ENCODE measurements at regions not wholly inside any gene's neighbourhood (a gene's known extent, or its start where the extent isn't known, plus 50 kb on each side); places are given as distances from the start of the nearest gene placed in this dataset.

DNA sequence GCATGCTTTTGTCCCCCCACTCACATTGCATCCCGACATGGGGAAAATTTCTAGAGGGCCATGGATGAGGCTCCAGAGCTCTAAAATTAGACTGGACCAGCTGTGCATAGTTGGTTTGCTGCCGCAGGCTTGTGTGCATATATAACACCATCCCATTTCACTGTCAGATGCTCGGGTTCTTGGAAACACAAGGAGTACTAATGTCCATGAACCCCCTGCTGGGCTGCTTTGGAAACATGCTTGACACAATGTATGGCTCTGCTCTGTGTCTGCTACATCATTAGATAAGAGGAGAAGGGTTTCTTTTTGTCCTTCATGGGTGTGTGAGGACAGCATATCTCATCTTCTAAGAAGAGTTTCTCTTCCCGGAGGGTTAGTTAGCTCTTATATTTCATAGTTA, 292.1 kb upstream of the RORB start:
- no peak overlapping the region for H3K27ac ChIP-seq
- no peak for DNase-seq
- no peaks in the 10 kb centered on the region for H3K27me3 ChIP-seq
- no peak for ATAC-seq
- no peaks in the 10 kb centered on the region for H3K4me1 ChIP-seq
- intact Hi-C loops (cut with DNase I) = no loop called here
- no peaks in the 10 kb centered on the region for H3K36me3 ChIP-seq (replicated peaks in 1 of 2; ENCODE audit: insufficient read depth in 1 of 2, low read depth in 2 of 2)
- 51 to 63% methylated on average over 4 of the region's 4 CpGs for whole genome bisulfite sequencing, 2 donors
- no peak overlapping the region for H3K4me3 ChIP-seq
- H3K9me3 ChIP-seq = no peaks in the 10 kb centered on the region
- no peak for TF ChIP-seq POLR2A (IDR thresholded peaks at IDR 0.05)
- TF ChIP-seq, protein P1, sequence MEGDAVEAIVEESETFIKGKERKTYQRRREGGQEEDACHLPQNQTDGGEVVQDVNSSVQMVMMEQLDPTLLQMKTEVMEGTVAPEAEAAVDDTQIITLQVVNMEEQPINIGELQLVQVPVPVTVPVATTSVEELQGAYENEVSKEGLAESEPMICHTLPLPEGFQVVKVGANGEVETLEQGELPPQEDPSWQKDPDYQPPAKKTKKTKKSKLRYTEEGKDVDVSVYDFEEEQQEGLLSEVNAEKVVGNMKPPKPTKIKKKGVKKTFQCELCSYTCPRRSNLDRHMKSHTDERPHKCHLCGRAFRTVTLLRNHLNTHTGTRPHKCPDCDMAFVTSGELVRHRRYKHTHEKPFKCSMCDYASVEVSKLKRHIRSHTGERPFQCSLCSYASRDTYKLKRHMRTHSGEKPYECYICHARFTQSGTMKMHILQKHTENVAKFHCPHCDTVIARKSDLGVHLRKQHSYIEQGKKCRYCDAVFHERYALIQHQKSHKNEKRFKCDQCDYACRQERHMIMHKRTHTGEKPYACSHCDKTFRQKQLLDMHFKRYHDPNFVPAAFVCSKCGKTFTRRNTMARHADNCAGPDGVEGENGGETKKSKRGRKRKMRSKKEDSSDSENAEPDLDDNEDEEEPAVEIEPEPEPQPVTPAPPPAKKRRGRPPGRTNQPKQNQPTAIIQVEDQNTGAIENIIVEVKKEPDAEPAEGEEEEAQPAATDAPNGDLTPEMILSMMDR (IDR thresholded peaks at IDR 0.05) = no peak

DNA sequence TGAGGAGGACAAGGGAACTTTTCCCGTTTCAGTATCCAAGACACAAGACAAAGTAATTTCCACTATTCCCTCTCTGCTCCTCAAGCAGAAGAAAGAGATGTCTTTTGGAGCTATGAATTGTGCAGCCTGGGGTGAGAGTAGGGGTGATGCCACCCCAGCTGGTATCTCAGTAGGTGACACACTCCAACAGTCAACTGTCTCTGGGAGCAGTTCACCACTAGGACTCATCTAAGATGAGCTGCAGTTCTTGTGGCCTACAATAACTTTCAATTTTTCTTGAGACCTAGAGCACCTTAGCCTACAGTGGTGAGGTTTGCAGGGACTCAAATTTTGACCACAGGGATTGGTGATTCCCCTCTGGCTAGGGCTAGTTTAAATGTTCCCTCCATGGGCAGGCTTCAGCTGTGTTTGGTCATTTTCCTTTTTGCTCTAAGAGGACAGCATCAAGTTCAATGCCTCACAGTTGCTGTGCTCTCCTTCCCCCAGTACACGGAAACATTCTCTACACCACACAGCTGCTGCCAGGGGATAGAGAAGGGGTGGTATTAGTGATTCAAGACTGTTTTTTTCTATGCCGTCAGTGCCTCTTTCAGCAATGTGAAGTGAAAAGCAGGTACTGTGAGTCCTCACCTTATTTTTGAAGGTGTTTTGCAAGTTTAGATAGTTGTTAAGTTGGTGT, 278.6 kb upstream of the RORB start:
- no peak overlapping the region for H3K27ac ChIP-seq
- no peaks in the 10 kb centered on the region for H3K27me3 ChIP-seq
- H3K9me3 ChIP-seq = no peaks in the 10 kb centered on the region
- intact Hi-C loops (cut with DNase I) = no loop called here
- DNase-seq = no peak
- no peak for TF ChIP-seq POLR2A (IDR thresholded peaks at IDR 0.05)
- TF ChIP-seq, protein P1 (IDR thresholded peaks at IDR 0.05) = no peak
- ATAC-seq = no peak
- H3K36me3 ChIP-seq (replicated peaks in 1 of 2; ENCODE audit: insufficient read depth in 1 of 2, low read depth in 2 of 2) = no peaks in the 10 kb centered on the region
- H3K4me3 ChIP-seq = no peak overlapping the region
- 56 to 66% methylated on average over 3 of the region's 3 CpGs for WGBS, 2 donors
- H3K4me1 ChIP-seq = no peaks in the 10 kb centered on the region

GRCh38 chr9:74220327-74220726, 276.8 kb upstream of the RORB start:
- no peaks in the 10 kb centered on the region for H3K27me3 ChIP-seq
- H3K4me3 ChIP-seq = no peak overlapping the region
- WGBS, 2 donors = 48 to 65% methylated on average over 5 of the region's 5 CpGs
- DNase-seq (no peak), ATAC-seq (no peak)
- no peak overlapping the region for H3K27ac ChIP-seq
- H3K4me1 ChIP-seq = no peaks in the 10 kb centered on the region
- H3K36me3 ChIP-seq (replicated peaks in 1 of 2; ENCODE audit: insufficient read depth in 1 of 2, low read depth in 2 of 2) = no peaks in the 10 kb centered on the region
- H3K9me3 ChIP-seq = no peaks in the 10 kb centered on the region
- intact Hi-C loops (cut with DNase I) = no loop called here
- TF ChIP-seq POLR2A (IDR thresholded peaks at IDR 0.05) = no peak
- TF ChIP-seq, protein P1 (IDR thresholded peaks at IDR 0.05) = no peak

DNA sequence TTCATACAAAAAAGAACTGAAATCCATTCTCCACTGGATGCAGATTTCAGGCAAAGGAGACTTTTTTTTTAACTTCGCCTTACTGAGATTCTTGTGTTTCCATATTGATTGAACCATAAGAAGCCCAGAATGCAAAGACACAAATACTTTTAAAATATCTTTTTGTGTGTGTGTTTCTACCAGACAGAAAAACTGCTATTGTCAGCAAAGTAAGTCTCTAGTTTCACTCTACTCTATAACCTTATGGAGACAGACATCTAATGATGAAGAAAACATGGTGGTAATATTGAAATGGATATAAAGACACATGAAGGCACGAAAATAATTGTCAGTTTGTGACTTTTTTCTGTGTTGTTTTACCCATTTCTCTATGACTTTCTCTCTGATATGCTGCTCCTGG, 260.3 kb upstream of the RORB start:
- TF ChIP-seq, protein P1 (IDR thresholded peaks at IDR 0.05) = no peak
- intact Hi-C loops (cut with DNase I) = no loop called here
- WGBS, 2 donors = 37 to 44% methylated on average over 2 of the region's 2 CpGs
- no peaks in the 10 kb centered on the region for H3K4me1 ChIP-seq
- no peaks in the 10 kb centered on the region for H3K27me3 ChIP-seq
- DNase-seq = no peak
- no peak overlapping the region for H3K27ac ChIP-seq
- H3K9me3 ChIP-seq = no peaks in the 10 kb centered on the region
- no peak for ATAC-seq
- H3K36me3 ChIP-seq (replicated peaks in 1 of 2; ENCODE audit: insufficient read depth in 1 of 2, low read depth in 2 of 2) = no peaks in the 10 kb centered on the region
- no peak overlapping the region for H3K4me3 ChIP-seq

DNA sequence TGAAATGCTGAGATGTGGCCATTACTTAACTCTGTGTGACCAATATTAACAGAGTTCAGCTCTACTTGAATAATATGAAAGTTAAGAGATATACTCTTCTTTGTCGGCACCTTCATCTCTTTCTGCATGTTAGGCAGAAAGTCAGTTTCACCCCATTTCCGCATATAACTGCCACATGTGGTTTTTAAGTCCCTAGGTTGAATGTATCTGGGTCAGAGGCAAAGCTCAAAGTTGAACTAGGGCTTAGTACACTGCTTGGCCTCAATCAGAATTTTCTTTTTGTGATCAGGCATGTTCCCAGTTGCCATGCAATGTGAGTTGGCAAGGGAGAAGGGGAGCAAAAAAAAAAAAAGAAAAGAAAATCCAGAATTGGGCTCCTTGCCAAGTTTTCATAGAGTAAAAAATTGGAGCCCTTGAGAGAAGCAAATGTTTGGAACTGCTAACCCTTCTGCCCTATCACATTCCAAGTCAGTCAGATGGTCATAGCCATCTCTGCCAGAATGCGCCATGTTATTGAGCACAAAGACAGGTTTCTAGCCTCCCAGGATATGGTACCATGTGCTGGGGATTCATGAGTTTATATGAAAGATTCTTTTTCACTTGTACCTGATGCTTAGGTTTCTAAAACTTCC, 251.2 kb upstream of the RORB start:
- Histone ChIP-seq H3K4me1 (no peaks in the 10 kb centered on the region), H3K4me3 (no peak overlapping the region), H3K9me3 (no peaks in the 10 kb centered on the region), H3K36me3 (replicated peaks in 1 of 2; ENCODE audit: insufficient read depth in 1 of 2, low read depth in 2 of 2) (no peaks in the 10 kb centered on the region), H3K27ac (no peak overlapping the region), H3K27me3 (no peaks in the 10 kb centered on the region)
- WGBS, 2 donors = 66% methylated on average over 3 of the region's 3 CpGs
- intact Hi-C loops (cut with DNase I) = no loop called here
- DNase-seq = no peak
- TF ChIP-seq, protein P1 (IDR thresholded peaks at IDR 0.05) = no peak
- no peak for TF ChIP-seq POLR2A (IDR thresholded peaks at IDR 0.05)
- no peak for ATAC-seq

All from body of pancreas (tissue), 4 donors.